Pancreas (tissue), 10 donors: ENCODE measurements at regions not wholly inside any gene's neighbourhood (a gene's known extent, or its start where the extent isn't known, plus 50 kb on each side); places are given as distances from the start of the nearest gene placed in this dataset.

Experiments used
- ATAC-seq, 4 donors: fragments of 200-7000 bp; cut with Tn5 transposase; one replicate each; pipeline versions ENCODE4 v1.8.0 to v1.9.1; 2020; ENCODE audit warnings: mild to moderate bottlenecking in 4 of 4, moderate library complexity in 4 of 4
- DNase-seq, 6 donors: peaks; one replicate each; pipeline ENCODE4 v3.0.0-alpha.2; 2020
- FAIRE-seq: peaks from 2 replicates; lab custom pipeline; 2012; peaks lifted over from hg19 to GRCh38; lab: Jason Lieb, UNC
- H3K27ac ChIP-seq, 4 donors: fragments of 200-600 bp; sonication (generic); 1 replicate in 3 of 4; 2 replicates in 1 of 4; pipeline versions ENCODE4 v1.5.0 to v1.8.0; 2020
- H3K27me3 ChIP-seq, 4 donors: fragments of 200-600 bp; one replicate each; pipeline ENCODE4 v1.8.0; 2021
- H3K36me3 ChIP-seq, 3 donors: fragments of 200-600 bp; sonication (generic) in 1 of 3; one replicate each; pipeline versions ENCODE4 v1.5.0 to v1.8.0; 2020 to 2021
- H3K4me1 ChIP-seq, 3 donors: fragments of 200-600 bp; one replicate each; pipeline ENCODE4 v1.8.0; 2021
- H3K4me3 ChIP-seq, 4 donors: fragments of 200-600 bp; sonication (generic) in 2 of 4; one replicate each; pipeline versions ENCODE4 v1.5.0 to v1.8.0; 2020 to 2021
- H3K9me3 ChIP-seq, 4 donors: fragments of 200-600 bp; one replicate each; pipeline ENCODE4 v1.8.0; 2021
- WGBS, 2 donors: extraction: QIAGEN DNeasy Blood & Tissue Kit; methylation state at CpG; one replicate each; pipeline ENCODE4 v1.1.7; 2013; 5-methylcytosine and 5-hydroxymethylcytosine counted together
- intact Hi-C, 3 donors: fragments of 100-400 bp; cut with DNase I; formaldehyde crosslinking; loops; one replicate each; pipeline versions ENCODE4 v1.11.1 to v1.14.2; 2022
- TF ChIP-seq, protein P1 (sequence below), 4 donors: fragments of 200-600 bp; sonication (generic) in 3 of 4; IDR thresholded peaks; one replicate each; pipeline versions ENCODE4 v1.5.0 to v1.8.0; 2021; ENCODE audit warnings: antibody characterized with exemption in 4 of 4
- donor health status: healthy with polysubstance abuse.
- donor health status: DM: no; HTN: no; CAD: no; lungs with moderate emphysema.
- donor health status: DM: no; HTN: no; CAD: no.
- donor health status: control.
- donor health status: control.
- donor health status: Bipolar disorder and iron deficiency.
- donor health status: DM: yes; HTN: yes; CAD: no.
- donor health status: DM: no; HTN: no; CAD: no.
- donor health status: DM: no; HTN: no; CAD: no.
- donor health status: DM: yes; HTN: yes; CAD: no.

DNA sequence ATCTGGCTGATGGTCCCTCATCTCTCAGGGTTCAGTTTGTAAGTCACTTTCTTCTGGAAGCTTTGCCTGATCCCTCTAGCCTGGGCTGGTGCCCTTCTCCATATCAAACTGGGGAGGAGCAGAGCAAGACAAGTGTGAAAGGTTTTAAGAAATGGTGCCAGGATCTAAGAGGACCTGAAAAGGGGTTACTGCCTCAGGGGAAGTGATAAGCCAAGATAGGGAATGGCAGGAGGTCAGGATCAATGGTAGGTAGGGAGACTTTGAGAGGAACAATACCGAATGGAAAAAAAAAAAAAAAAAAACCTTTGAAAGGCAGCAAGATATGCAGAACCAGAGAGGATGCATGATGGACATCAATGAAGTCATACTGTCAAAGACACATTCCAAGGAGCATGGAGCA is 67.5 kb upstream of the TLR4 start:
- Histone ChIP-seq H3K27ac (no peak overlapping the region), H3K27me3 (no peaks in the 10 kb centered on the region), H3K9me3 (no peaks in the 10 kb centered on the region), H3K4me1 (no peaks in the 10 kb centered on the region), H3K4me3 (no peak overlapping the region), H3K36me3 (no peaks in the 10 kb centered on the region)
- TF ChIP-seq, protein P1, sequence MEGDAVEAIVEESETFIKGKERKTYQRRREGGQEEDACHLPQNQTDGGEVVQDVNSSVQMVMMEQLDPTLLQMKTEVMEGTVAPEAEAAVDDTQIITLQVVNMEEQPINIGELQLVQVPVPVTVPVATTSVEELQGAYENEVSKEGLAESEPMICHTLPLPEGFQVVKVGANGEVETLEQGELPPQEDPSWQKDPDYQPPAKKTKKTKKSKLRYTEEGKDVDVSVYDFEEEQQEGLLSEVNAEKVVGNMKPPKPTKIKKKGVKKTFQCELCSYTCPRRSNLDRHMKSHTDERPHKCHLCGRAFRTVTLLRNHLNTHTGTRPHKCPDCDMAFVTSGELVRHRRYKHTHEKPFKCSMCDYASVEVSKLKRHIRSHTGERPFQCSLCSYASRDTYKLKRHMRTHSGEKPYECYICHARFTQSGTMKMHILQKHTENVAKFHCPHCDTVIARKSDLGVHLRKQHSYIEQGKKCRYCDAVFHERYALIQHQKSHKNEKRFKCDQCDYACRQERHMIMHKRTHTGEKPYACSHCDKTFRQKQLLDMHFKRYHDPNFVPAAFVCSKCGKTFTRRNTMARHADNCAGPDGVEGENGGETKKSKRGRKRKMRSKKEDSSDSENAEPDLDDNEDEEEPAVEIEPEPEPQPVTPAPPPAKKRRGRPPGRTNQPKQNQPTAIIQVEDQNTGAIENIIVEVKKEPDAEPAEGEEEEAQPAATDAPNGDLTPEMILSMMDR (IDR thresholded peaks at IDR 0.05): no peak
- 22 to 29% methylated on average over 1 of the region's 1 CpG for WGBS, 2 donors
- ATAC-seq (no peak), DNase-seq (no peak), FAIRE-seq (no peak)
- intact Hi-C loops: no loop called here

DNA sequence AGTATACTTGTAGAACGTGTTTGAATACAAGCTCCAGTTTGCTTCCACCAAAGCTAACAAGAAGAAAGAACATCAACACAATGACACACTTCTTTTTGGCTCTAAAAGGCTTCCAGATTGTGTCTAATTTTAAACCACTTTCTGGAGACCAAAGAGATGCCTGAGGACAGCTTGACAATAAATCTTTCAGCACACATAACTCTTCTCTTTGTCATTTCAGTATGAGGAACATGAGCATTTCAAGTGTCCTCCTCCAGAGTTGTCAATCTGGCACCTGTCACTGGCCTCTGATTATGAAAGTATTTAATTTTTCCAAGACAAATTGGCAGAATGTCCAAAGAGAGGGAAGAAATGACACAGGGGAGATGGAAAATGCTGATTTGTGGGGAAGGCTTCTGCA is 79.0 kb upstream of the TLR4 start:
- no peak overlapping the region for H3K4me3 ChIP-seq
- intact Hi-C loops: no loop called here
- TF ChIP-seq, protein P1 (IDR thresholded peaks at IDR 0.05): no peak
- H3K36me3 ChIP-seq: no peaks in the 10 kb centered on the region
- H3K9me3 ChIP-seq: no peaks in the 10 kb centered on the region
- DNase-seq (no peak), FAIRE-seq (no peak), ATAC-seq (no peak)
- 65 to 80% methylated on average over 1 of the region's 1 CpG for WGBS, 2 donors
- H3K27me3 ChIP-seq: no peaks in the 10 kb centered on the region
- H3K27ac ChIP-seq: no peak overlapping the region
- H3K4me1 ChIP-seq: no peaks in the 10 kb centered on the region

DNA sequence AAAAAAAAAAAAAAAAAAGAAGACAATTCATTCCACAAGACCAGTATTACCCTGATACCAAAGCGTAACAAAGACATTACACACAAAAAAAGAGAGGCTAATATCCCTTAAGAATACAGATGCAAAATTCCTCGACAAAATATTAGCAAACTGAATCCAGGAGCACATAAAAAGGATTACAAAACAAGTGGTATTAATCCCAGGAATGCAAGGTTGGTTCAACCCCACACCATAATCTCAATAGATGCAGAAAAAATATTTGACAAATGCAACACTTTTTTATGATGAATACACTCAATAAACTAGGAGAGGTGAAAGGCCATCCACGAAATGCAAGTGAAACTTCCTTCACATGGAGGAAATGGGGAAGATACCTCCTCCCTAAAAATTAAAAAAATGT is 80.1 kb upstream of the TLR4 start:
- TF ChIP-seq, protein P1 (IDR thresholded peaks at IDR 0.05): no peak
- no peak for DNase-seq
- intact Hi-C loops: no loop called here
- Histone ChIP-seq H3K9me3 (no peaks in the 10 kb centered on the region), H3K4me1 (no peaks in the 10 kb centered on the region), H3K36me3 (no peaks in the 10 kb centered on the region), H3K27ac (no peak overlapping the region), H3K4me3 (no peak overlapping the region), H3K27me3 (no peaks in the 10 kb centered on the region)
- no peak for ATAC-seq
- FAIRE-seq: no peak
- 50 to 55% methylated on average over 3 of the region's 3 CpGs for WGBS, 2 donors

DNA sequence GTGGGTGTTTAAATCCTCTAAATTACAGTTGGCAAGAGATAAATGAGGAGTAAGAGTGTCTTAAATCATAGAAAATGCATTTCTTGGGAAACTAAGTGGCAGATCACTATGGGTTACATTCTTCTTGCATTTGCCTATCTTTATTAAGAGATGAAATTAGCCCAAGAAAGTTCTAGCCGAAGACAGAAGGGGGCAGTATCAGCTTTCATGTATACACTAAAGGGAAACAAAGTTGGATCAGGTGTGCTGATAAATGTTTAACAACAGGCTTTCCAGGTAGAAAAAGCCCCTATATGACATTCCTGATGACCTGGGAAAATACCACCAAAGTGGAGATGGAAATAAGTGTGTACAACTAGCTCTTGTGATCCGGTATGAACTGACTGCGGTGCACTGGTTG is 81.9 kb upstream of the TLR4 start:
- intact Hi-C loops: no loop called here
- no peaks in the 10 kb centered on the region for H3K36me3 ChIP-seq
- DNase-seq (no peak), FAIRE-seq (no peak), ATAC-seq (no peak)
- H3K27ac ChIP-seq: no peak overlapping the region
- no peaks in the 10 kb centered on the region for H3K9me3 ChIP-seq
- 75 to 82% methylated on average over 3 of the region's 3 CpGs for WGBS, 2 donors
- no peaks in the 10 kb centered on the region for H3K4me1 ChIP-seq
- no peaks in the 10 kb centered on the region for H3K27me3 ChIP-seq
- H3K4me3 ChIP-seq: no peak overlapping the region
- TF ChIP-seq, protein P1 (IDR thresholded peaks at IDR 0.05): no peak

DNA sequence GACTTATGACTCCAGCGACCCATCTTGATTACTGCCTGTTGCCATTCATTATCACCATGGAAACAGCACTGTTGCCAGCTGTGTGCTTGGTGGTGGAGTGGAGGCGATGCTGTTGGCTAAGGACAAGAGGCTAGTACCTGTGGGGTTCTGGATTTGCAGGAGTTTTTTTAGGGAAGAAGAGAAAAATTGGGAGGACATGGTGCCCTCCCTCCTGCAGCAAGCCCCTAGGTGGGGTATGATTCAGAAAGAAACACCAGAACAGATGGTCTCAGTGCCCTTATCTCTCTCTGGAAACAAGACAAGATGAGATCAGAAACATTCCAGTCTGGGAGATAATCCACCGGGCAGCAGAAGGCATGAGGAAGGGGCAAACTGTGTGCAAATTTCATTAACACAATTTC is 87.8 kb upstream of the TLR4 start:
- ATAC-seq (peak in 1 of 4 donors; percentile 55), FAIRE-seq (no peak), DNase-seq (peak in 1 of 6 donors; percentile 2)
- no peaks in the 10 kb centered on the region for H3K9me3 ChIP-seq
- H3K36me3 ChIP-seq: no peaks in the 10 kb centered on the region
- intact Hi-C loops: no loop called here
- 7 to 10% methylated on average over 3 of the region's 3 CpGs for WGBS, 2 donors
- no peak overlapping the region for H3K27ac ChIP-seq
- TF ChIP-seq, protein P1 (IDR thresholded peaks at IDR 0.05): no peak
- H3K4me3 ChIP-seq: no peak overlapping the region
- H3K4me1 ChIP-seq: no peaks in the 10 kb centered on the region
- H3K27me3 ChIP-seq: no peaks in the 10 kb centered on the region
